ENCODE measurements at regions not wholly inside any gene's neighbourhood (a gene's known extent, or its start where the extent isn't known, plus 50 kb on each side); places are given as distances from the start of the nearest gene placed in this dataset.

DNA sequence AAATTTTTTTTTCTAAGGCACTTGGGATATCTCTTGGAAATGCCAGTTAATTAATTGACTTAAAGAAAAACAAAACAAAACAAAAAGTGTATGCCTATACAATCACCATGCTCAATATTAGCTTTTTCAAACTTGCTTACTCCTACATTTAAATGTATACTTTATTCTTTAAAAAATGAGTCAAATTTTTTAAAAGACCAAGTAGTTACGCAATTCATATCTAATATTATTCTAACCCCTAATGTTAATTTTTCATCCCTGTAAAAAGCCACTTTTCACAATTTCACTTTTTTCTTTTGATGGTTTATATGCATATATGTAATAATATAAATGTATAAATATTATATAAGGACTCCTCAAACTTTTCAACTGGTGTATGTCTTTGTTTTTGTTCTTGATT is 211.2 kb downstream of the PRDM9 start:
- intact Hi-C loops (cut with DNase I, micrococcal nuclease): no loop called here
- no peak overlapping the region for H3K4me3 ChIP-seq
- no peak for DNase-seq
- ATAC-seq: no peak
- H3K4me1 ChIP-seq (ENCODE audit: low read depth): no peaks in the 10 kb centered on the region
- H3K9me3 ChIP-seq: no peaks in the 10 kb centered on the region
- H3K36me3 ChIP-seq (ENCODE audit: low read depth): no peaks in the 10 kb centered on the region
- TF ChIP-seq, protein P1, sequence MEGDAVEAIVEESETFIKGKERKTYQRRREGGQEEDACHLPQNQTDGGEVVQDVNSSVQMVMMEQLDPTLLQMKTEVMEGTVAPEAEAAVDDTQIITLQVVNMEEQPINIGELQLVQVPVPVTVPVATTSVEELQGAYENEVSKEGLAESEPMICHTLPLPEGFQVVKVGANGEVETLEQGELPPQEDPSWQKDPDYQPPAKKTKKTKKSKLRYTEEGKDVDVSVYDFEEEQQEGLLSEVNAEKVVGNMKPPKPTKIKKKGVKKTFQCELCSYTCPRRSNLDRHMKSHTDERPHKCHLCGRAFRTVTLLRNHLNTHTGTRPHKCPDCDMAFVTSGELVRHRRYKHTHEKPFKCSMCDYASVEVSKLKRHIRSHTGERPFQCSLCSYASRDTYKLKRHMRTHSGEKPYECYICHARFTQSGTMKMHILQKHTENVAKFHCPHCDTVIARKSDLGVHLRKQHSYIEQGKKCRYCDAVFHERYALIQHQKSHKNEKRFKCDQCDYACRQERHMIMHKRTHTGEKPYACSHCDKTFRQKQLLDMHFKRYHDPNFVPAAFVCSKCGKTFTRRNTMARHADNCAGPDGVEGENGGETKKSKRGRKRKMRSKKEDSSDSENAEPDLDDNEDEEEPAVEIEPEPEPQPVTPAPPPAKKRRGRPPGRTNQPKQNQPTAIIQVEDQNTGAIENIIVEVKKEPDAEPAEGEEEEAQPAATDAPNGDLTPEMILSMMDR (IDR thresholded peaks at IDR 0.05): no peak

- Histone ChIP-seq H3K9me3 (no peaks in the 10 kb centered on the region), H3K36me3 (ENCODE audit: low read depth) (no peaks in the 10 kb centered on the region), H3K4me3 (no peak overlapping the region), H3K4me1 (ENCODE audit: low read depth) (no peaks in the 10 kb centered on the region)
- intact Hi-C loops (cut with DNase I, micrococcal nuclease): no loop called here
- no peak for DNase-seq
- ATAC-seq: no peak
- TF ChIP-seq, protein P1 (IDR thresholded peaks at IDR 0.05): no peak
Observed at GRCh38 chr5:23721336-23721735, 213.9 kb downstream of the PRDM9 start.

- intact Hi-C loops (cut with DNase I, micrococcal nuclease): no loop called here
Observed at GRCh38 chr5:23727271-23727670, 219.9 kb downstream of the PRDM9 start.

GRCh38 chr5:23730023-23730422 is 222.6 kb downstream of the PRDM9 start:
- DNase-seq (no peak), ATAC-seq (no peak)
- Histone ChIP-seq H3K9me3 (peaks cover 3% of the 10 kb centered on the region), H3K4me3 (no peak overlapping the region), H3K36me3 (ENCODE audit: low read depth) (no peaks in the 10 kb centered on the region), H3K4me1 (ENCODE audit: low read depth) (no peaks in the 10 kb centered on the region)
- intact Hi-C loops (cut with DNase I, micrococcal nuclease): no loop called here
- TF ChIP-seq, protein P1 (IDR thresholded peaks at IDR 0.05): no peak

More at GRCh38 chr5:23727271-23727670, 219.9 kb downstream of the PRDM9 start:
- Histone ChIP-seq H3K9me3 (no peaks in the 10 kb centered on the region), H3K36me3 (ENCODE audit: low read depth) (no peaks in the 10 kb centered on the region), H3K4me1 (ENCODE audit: low read depth) (no peaks in the 10 kb centered on the region), H3K4me3 (no peak overlapping the region)
- DNase-seq (no peak), ATAC-seq (no peak)
- TF ChIP-seq, protein P1 (IDR thresholded peaks at IDR 0.05): no peak

- TF ChIP-seq, protein P1 (IDR thresholded peaks at IDR 0.05): no peak
- Histone ChIP-seq H3K4me3 (no peak overlapping the region), H3K4me1 (ENCODE audit: low read depth) (no peaks in the 10 kb centered on the region), H3K36me3 (ENCODE audit: low read depth) (no peaks in the 10 kb centered on the region), H3K9me3 (no peaks in the 10 kb centered on the region)
- DNase-seq (no peak), ATAC-seq (no peak)
- intact Hi-C loops (cut with DNase I, micrococcal nuclease): no loop called here
Observed at GRCh38 chr5:23740029-23740428, 232.6 kb downstream of the PRDM9 start.

GRCh38 chr5:23742701-23743100 is 235.3 kb downstream of the PRDM9 start:
- Histone ChIP-seq H3K4me3 (no peak overlapping the region), H3K9me3 (no peaks in the 10 kb centered on the region), H3K36me3 (ENCODE audit: low read depth) (no peaks in the 10 kb centered on the region), H3K4me1 (ENCODE audit: low read depth) (no peaks in the 10 kb centered on the region)
- DNase-seq (no peak), ATAC-seq (no peak)
- TF ChIP-seq, protein P1 (IDR thresholded peaks at IDR 0.05): no peak
- intact Hi-C loops (cut with DNase I, micrococcal nuclease): no loop called here
